RWPE2 (cell line): ENCODE measurements at regions not wholly inside any gene's neighbourhood (a gene's known extent, or its start where the extent isn't known, plus 50 kb on each side); places are given as distances from the start of the nearest gene placed in this dataset.
A peak's percentile ranks its signal among the peaks of the same experiment; 100 is the strongest.

Experiments
- ATAC-seq: fragments of 200-7000 bp; cut with Tn5 transposase; 3 replicates; pipeline ENCODE4 v1.9.1; 2021; ENCODE audit warnings: low read depth
- DNase-seq: peaks from one replicate; pipeline ENCODE4 v3.0.0-alpha.2; 2020; ENCODE audit warnings: low spot score
- H3K27ac ChIP-seq: fragments of 450-650 bp; 2 replicates; pipeline ENCODE4 v1.5.1; 2017; ENCODE audit warnings: mild to moderate bottlenecking; ENCODE audit not compliant: poor library complexity, severe bottlenecking
- H3K27me3 ChIP-seq: fragments of 250-450 bp; sonication (Bioruptor Pico); 2 replicates; pipeline ENCODE4 v1.5.1; 2021; ENCODE audit warnings: mild to moderate bottlenecking, moderate library complexity; ENCODE audit not compliant: insufficient read depth, poor library complexity, severe bottlenecking
- H3K36me3 ChIP-seq: fragments of 250-450 bp; sonication (Bioruptor Pico); 2 replicates; pipeline ENCODE4 v1.5.1; 2020; ENCODE audit warnings: low read depth, mild to moderate bottlenecking, moderate library complexity
- H3K4me1 ChIP-seq: fragments of 250-450 bp; sonication (Bioruptor Pico); 2 replicates; pipeline ENCODE4 v1.5.1; 2021; ENCODE audit warnings: mild to moderate bottlenecking, moderate library complexity; ENCODE audit not compliant: insufficient read depth, poor library complexity, severe bottlenecking
- H3K4me3 ChIP-seq: fragments of 250-450 bp; sonication (Bioruptor Pico); 2 replicates; pipeline ENCODE4 v1.5.1; 2021; ENCODE audit warnings: mild to moderate bottlenecking, moderate library complexity; ENCODE audit not compliant: severe bottlenecking
- H3K9me3 ChIP-seq: fragments of 250-450 bp; sonication (Bioruptor Pico); 2 replicates; pipeline ENCODE4 v1.5.1; 2021; ENCODE audit warnings: mild to moderate bottlenecking, moderate library complexity; ENCODE audit not compliant: severe bottlenecking
- CTCF ChIP-seq: fragments of 450-650 bp; IDR thresholded peaks from one replicate; pipeline ENCODE4 v1.5.1; 2017; ENCODE audit warnings: mild to moderate bottlenecking, moderate library complexity; ENCODE audit not compliant: poor library complexity, severe bottlenecking

- Histone ChIP-seq H3K4me3 (no peak overlapping the region), H3K27ac (no peak overlapping the region), H3K4me1 (no peaks in the 10 kb centered on the region), H3K36me3 (no peaks in the 10 kb centered on the region), H3K27me3 (peaks cover 18% of the 10 kb centered on the region), H3K9me3 (no peaks in the 10 kb centered on the region)
- DNase-seq (no peak), ATAC-seq (peak; percentile 40; the same call in 2 of the 3 replicates)
- no peak for TF ChIP-seq CTCF
Measured at GRCh38 chr11:44417731-44418455, 108.0 kb upstream of the ALX4 start.

- no peak overlapping the region for H3K27ac ChIP-seq
- H3K9me3 ChIP-seq: no peaks in the 10 kb centered on the region
- no peak for TF ChIP-seq CTCF
- no peaks in the 10 kb centered on the region for H3K4me1 ChIP-seq
- no peak for DNase-seq
- H3K4me3 ChIP-seq: no peak overlapping the region
- no peaks in the 10 kb centered on the region for H3K36me3 ChIP-seq
- peaks cover 13% of the 10 kb centered on the region for H3K27me3 ChIP-seq
- ATAC-seq: no peak
Measured at GRCh38 chr11:44418456-44418830, 108.5 kb upstream of the ALX4 start.

- H3K4me1 ChIP-seq: peaks cover 2% of the 10 kb centered on the region
- DNase-seq (no peak), ATAC-seq (no peak)
- H3K36me3 ChIP-seq: no peaks in the 10 kb centered on the region
- no peak for TF ChIP-seq CTCF
- H3K9me3 ChIP-seq: no peaks in the 10 kb centered on the region
- no peak overlapping the region for H3K27ac ChIP-seq
- no peak overlapping the region for H3K4me3 ChIP-seq
- peaks cover 8% of the 10 kb centered on the region for H3K27me3 ChIP-seq
Measured at GRCh38 chr11:44421090-44421675, 111.2 kb upstream of the ALX4 start.

- ATAC-seq: no peak
- TF ChIP-seq CTCF: no peak
- H3K4me3 ChIP-seq: no peak overlapping the region
Measured at GRCh38 chr11:44423289-44423688, 113.3 kb upstream of the ALX4 start.

GRCh38 chr11:44424841-44425240 is 114.9 kb upstream of the ALX4 start:
- no peaks in the 10 kb centered on the region for H3K9me3 ChIP-seq

More at GRCh38 chr11:44423289-44423688, 113.3 kb upstream of the ALX4 start:
- H3K4me1 ChIP-seq: peaks cover 2% of the 10 kb centered on the region
- DNase-seq: no peak
- no peaks in the 10 kb centered on the region for H3K36me3 ChIP-seq
- peaks cover 8% of the 10 kb centered on the region for H3K27me3 ChIP-seq
- H3K27ac ChIP-seq: no peak overlapping the region
- H3K9me3 ChIP-seq: no peaks in the 10 kb centered on the region

More at GRCh38 chr11:44424841-44425240, 114.9 kb upstream of the ALX4 start:
- DNase-seq (no peak), ATAC-seq (peak; percentile 70)
- H3K4me1 ChIP-seq: peaks cover 2% of the 10 kb centered on the region
- no peak overlapping the region for H3K4me3 ChIP-seq
- H3K27me3 ChIP-seq: peaks cover 8% of the 10 kb centered on the region
- no peak overlapping the region for H3K27ac ChIP-seq
- no peak for TF ChIP-seq CTCF
- no peaks in the 10 kb centered on the region for H3K36me3 ChIP-seq
